ENCODE measurements at regions not wholly inside any gene's neighbourhood (a gene's known extent, or its start where the extent isn't known, plus 50 kb on each side); places are given as distances from the start of the nearest gene placed in this dataset.
"Not testable (repeated sequence)": the region's sequence is repeated elsewhere in the genome, so short reads cannot be mapped to it uniquely, and the experiment has no call there.

- not testable (repeated sequence) for DNase-seq
Measured at GRCh38 chr4:123684937-123685336, 288.3 kb downstream of the SPRY1 start.

DNA sequence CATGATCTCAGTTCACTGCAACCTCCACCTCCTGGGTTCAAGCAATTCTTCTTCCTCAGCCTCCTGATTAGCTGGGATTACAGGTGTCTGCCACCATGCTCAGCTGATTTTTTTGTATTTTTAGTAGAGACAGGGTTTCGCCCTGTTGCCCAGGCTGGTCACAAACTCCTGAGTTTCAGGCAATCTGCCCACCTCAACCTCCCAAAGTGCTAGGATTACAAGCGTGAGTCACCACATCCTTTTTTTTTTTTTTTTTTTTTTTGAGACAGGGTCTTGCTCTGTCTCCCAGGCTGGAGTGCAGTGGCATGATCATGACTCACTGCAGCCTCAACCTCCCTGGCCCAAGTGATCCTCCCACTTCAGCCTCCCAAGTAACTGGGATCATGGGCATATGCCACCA is 298.9 kb downstream of the SPRY1 start:
- DNase-seq: not testable (repeated sequence)

DNA sequence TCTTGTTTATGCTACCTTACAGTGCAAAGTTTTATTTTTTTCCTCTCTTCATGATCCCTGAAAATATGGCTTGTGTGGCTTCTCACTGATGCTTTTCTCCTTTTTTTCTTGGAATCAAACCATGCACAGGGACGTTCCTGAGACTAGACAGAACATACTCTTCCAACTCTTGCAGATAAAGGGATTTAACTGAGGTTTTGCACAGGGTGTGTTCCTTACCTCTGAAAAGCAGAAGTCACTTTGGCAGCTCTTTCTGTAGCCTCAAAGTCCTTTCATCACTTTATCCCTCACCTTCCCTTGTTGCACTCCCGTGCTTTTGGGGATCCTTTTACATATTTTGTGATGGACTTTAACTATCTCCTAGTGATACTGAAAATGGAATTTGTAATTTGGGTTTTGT is 300.1 kb downstream of the SPRY1 start:
- no peak for DNase-seq

DNA sequence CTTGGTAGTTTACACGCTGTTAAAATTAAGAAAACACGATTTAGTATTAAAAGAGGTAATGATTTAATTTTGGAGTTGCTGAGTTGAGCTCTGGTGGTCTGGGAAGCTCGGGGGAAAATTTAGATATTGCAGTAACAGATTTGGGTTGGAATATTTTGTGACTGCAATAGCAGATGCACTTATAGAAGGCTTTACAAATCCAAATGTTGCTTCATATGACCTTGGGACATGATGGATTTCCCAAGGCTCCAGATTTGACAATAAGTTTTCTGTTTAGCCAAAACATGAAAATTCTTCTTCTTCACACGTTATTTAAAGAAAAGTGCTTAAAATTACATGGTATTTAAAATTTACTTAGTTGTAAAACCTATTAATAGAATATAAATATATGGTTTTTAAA is 302.0 kb downstream of the SPRY1 start:
- no peak for DNase-seq

GRCh38 chr4:123699880-123700771 is 303.5 kb downstream of the SPRY1 start:
- no peak for DNase-seq

DNA sequence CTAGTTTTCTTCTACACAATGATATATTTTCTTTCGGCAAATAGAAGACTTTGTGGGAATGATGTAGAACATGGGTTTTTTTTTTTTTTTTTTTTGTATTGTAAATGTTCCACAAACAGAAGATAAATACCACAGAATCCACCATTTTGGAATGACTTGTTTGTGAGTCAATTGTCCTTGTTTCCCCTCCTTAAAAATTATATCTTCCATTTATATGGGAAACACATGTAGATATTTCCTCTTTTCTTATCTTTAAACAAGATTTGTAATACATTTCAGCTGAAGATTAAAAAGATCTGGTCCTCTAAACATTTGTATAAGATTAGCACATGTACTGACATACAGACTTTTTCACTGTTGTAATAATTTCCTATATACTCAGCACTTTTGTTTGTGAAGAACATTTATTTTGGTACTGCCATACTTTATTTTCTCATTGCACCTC is 304.6 kb downstream of the SPRY1 start:
- DNase-seq: no peak

DNA sequence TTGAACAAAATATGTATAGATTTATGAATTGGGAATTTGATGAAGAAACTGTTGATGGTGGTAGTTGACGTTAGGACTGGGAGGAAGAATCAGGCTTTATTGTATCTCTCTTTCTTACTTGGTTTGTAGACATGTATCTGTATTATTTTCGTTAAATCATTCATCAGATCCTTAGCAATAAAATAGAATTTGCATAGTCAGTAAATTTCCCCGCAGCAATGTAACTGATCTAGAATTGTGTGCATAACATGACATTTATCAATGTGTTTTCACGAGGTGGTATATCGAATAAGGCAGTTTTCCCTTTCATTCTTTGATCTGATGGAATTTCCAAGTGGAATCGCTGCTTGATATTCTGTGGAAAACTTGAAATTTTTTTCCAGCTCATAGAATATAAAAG is 308.8 kb downstream of the SPRY1 start:
- no peak for DNase-seq

DNA sequence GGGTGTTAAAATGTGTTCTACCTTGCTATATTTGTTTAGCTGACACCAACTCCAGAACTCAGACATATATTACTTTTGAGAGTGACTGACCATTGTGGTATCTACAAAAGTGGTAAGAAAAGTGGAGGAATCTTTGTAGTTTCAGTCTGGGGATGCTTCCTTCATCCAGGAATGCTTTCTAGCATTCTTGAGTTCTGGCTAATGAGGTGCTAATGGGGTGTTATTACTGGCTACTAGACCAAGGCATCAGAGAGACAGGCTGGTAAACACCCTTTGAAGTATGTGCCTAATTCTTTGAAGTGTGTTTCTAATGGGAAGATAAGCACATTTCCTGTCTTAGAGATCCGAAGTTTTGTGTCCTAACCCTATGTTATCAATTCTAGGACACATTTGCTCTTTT is 310.4 kb downstream of the SPRY1 start:
- DNase-seq: no peak

DNA sequence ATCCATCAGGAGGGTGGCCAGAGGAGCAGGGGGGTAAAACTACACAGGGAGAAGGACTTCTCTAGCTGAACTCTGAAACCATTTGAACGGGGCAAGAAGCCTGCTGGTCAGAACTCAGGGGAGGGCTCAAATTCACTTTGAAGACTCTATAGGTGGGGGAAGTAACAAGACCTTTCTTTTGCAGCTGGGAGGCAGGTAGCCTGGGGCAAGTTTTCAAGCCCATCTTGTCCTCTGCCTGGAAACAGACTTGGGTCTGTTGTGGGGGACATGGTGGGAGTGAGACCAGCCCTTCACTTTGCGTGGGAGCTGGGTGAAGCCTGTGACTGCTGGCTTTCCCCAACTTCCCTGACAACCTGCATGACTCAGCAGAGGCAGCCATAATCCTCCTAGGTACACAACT is 312.3 kb downstream of the SPRY1 start:
- DNase-seq: no peak

- no peak for DNase-seq
Measured at GRCh38 chr4:123709336-123709735, 312.7 kb downstream of the SPRY1 start.

- no peak for DNase-seq
Measured at GRCh38 chr4:123731035-123731434, 334.4 kb downstream of the SPRY1 start.

DNA sequence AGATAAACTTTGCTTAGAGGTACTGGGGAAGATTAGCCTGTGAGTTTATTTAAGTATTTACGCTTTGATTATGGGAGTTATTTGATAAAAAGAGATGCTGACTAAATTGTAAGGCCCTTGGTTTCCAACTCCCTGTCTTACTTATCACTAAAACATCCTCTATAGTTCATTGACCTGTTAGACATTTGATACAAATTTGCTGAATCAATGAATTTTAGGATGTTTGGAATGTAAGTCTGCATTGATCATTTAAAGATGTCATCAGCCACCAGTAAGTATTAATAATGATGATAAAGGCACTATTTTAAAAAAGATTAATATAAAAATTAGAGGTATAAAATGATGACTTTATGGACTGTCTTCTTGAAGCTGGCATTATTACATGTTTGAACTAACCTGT is 340.6 kb downstream of the SPRY1 start:
- DNase-seq: no peak

GRCh38 chr4:123739806-123740205 is 343.2 kb downstream of the SPRY1 start:
- DNase-seq: no peak

DNA sequence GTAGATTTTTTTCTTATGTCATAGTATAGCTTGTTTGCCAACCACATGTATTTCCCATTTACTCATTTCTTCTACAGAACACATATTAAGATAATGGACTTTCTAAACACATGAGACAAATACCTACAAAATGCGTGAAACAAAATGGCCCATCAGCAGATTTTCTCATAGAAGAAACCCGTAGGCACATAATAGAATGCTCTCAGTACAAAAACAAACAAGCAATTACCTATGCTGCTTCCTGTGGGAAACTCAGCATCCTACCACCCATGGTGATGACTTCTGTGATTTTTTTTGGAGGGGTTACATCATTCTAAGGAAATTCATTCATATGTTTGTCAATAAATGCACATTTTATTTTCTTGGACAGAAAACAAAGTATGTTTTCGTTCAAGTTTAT is 343.6 kb downstream of the SPRY1 start:
- no peak for DNase-seq

- no peak for DNase-seq
Measured at GRCh38 chr4:123741906-123742305, 345.3 kb downstream of the SPRY1 start.

DNA sequence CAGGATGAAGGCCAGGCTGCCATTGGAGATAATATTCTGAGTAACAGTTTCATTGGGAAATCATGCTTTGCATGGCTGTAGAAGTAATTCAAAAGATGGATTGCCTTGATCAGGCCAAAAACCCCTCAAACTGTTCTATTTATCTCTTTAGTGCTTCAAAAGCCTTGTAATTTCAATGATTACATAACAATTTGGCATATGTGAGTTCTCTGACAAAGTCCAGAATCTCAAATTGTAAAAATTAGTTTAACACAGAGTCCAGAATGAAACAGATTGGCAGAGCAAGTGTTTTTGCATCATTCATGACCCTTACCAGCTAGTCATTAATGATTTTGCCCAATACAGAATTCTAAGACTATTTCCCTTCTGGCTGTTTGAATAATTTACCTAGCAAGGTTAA is 347.3 kb downstream of the SPRY1 start:
- no peak for DNase-seq

- no peak for DNase-seq
Measured at GRCh38 chr4:123744664-123745290, 348.2 kb downstream of the SPRY1 start.

DNA sequence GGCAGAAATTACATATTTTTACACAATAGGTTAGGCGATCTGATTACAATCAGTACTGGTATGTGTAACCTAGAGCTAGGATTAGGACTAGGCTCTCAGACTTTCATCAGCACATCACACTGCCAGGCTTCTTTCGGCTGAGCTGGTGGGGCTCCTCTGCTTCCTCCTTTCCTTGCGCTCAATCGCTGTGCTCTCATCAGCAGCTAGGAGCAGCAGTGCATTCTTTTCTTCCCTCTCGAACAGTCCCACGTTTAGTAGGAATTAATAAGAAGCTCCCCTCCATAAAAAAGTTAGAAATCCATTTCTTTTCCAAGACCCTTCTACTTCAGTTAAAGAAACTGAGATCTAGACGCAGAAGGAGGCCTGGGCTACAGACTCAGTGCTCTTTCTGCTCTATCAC is 350.4 kb downstream of the SPRY1 start:
- no peak for DNase-seq

DNA sequence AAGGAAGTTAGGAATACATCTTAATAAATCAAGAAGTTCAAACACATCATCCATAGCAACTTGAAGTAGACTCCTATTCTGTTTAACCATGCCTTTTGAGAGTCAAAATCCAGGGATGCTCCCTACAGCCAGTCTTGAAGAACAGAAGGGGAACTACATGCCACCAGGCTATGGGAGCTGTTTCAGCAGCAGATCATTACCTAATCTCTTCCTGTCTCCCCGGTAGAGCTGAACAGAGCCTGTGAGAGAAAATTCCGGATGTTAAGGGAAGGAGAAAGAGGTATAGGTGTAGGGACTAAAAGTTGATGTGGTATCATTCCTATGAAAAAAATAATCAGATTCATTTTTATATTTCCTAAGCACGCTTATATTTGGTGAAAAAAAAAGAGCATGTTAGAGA is 352.2 kb downstream of the SPRY1 start:
- DNase-seq: no peak

- DNase-seq: no peak
Measured at GRCh38 chr4:123749383-123749782, 352.8 kb downstream of the SPRY1 start.

DNA sequence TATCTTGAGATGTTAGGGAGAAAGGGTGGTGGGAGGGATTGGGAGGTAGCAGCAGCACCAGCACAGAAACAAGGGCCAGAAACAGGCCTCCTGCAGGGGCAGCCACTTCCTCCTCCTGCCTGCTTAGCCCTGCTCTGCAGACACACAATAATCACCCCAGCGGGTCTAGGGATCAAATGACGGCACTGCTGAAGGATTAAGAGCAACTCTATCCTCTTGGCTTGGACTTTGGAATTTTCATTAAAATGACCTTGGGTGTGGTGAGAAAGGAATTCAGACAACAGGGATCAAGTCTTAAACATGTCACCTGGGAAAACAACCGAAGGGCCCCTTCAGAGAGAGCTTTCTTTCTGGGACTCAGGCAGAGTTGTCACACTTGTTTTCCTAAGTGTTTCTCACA is 353.4 kb downstream of the SPRY1 start:
- no peak for DNase-seq

DNA sequence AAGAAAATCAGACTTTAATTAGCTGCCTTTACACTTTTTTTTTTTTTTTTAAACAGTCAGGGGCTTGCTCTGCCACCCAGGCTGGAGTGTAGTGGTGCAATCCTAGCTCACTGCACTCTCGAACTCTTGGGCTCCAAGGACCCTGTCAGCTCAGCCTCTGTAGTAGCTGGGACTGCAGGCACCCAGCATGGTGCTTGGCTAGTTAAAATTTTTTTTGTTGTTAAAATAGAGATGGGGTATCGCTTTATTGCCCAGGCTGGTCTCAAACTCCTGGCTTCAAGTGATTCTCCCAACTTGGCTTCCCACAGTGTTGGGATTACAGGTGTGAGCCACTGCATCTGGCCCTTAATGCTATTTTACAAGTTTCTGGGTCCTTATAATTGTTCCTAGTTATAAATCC is 359.1 kb downstream of the SPRY1 start:
- DNase-seq: no peak

GRCh38 chr4:123767806-123768205 is 371.2 kb downstream of the SPRY1 start:
- no peak for DNase-seq

GRCh38 chr4:123770884-123771283 is 374.3 kb downstream of the SPRY1 start:
- DNase-seq: no peak

DNA sequence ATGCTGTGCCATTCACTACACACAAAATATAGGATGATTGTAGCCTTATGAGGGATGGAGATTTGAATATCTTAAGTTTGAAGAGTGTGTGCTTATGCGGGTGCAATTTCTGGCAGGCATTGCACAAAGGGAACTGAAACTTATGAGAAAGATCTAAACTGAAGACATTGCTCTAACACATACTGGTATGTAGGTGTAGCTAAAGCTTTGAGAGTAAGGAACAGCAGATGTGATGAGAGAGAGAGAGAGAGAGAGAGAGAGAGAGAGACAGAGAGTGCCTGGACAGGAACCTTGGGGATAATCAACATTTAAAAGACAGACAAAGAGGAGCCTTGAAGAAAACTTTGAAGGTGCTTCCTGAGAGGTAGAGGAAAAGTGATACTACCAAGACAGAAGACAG is 379.7 kb downstream of the SPRY1 start:
- no peak for DNase-seq

Measured in CD4-positive, alpha-beta T cell treated with Interleukin-17A for 1 hour (primary cell).